Endodermal cell (in vitro differentiated cells): ENCODE measurements at regions not wholly inside any gene's neighbourhood (a gene's known extent, or its start where the extent isn't known, plus 50 kb on each side); places are given as distances from the start of the nearest gene placed in this dataset.
A peak's percentile ranks its signal among the peaks of the same experiment; 100 is the strongest.
"Not testable (repeated sequence)": the region's sequence is repeated elsewhere in the genome, so short reads cannot be mapped to it uniquely, and the experiment has no call there.

Experiments used
- DNase-seq: peaks from one replicate; pipeline ENCODE4 v3.0.0-alpha.2; 2017
- H3K27ac ChIP-seq: 2 replicates; pipeline ENCODE4 v1.5.1; 2013; ENCODE audit warnings: mild to moderate bottlenecking, low read depth, low read length, moderate library complexity
- H3K27me3 ChIP-seq: 2 replicates; pipeline ENCODE4 v1.6.1; 2013; ENCODE audit warnings: mild to moderate bottlenecking, low read length, moderate library complexity; ENCODE audit not compliant: insufficient read depth, control insufficient read depth, poor library complexity, severe bottlenecking
- H3K36me3 ChIP-seq: 2 replicates; pipeline ENCODE4 v1.7.0; 2013; ENCODE audit warnings: mild to moderate bottlenecking, low read length, moderate library complexity; ENCODE audit not compliant: control insufficient read depth, insufficient read depth
- H3K4me1 ChIP-seq: one replicate; pipeline ENCODE4 v1.7.0; 2013; ENCODE audit warnings: low read length; ENCODE audit not compliant: control insufficient read depth, insufficient read depth
- H3K4me3 ChIP-seq: 2 replicates; pipeline ENCODE4 v1.5.1; 2013; ENCODE audit warnings: mild to moderate bottlenecking, low read length, moderate library complexity
- H3K9ac ChIP-seq: 2 replicates; pipeline ENCODE4 v1.6.1; 2013; ENCODE audit warnings: mild to moderate bottlenecking, low read length, moderate library complexity; ENCODE audit not compliant: poor library complexity, severe bottlenecking; ENCODE audit errors: extremely low read depth
- H3K9me3 ChIP-seq: 2 replicates; pipeline ENCODE4 v1.6.1; 2013; ENCODE audit warnings: mild to moderate bottlenecking, low read length, moderate library complexity; ENCODE audit not compliant: control insufficient read depth
- H3K27ac Mint-ChIP-seq: 2 replicates; pipeline ENCODE4 v1.8.0; 2020; ENCODE audit warnings: mixed read lengths
- H3K27me3 Mint-ChIP-seq: 2 replicates; pipeline ENCODE4 v1.8.0; 2021; ENCODE audit warnings: mild to moderate bottlenecking, mixed read lengths; ENCODE audit not compliant: insufficient read depth
- H3K36me3 Mint-ChIP-seq: 2 replicates; pipeline ENCODE4 v1.8.0; 2020; ENCODE audit warnings: low read depth, mixed read lengths
- H3K4me1 Mint-ChIP-seq: 2 replicates; pipeline ENCODE4 v1.8.0; 2020; ENCODE audit warnings: mixed read lengths
- H3K4me3 Mint-ChIP-seq: 2 replicates; pipeline ENCODE4 v1.8.0; 2020; ENCODE audit warnings: mild to moderate bottlenecking, moderate library complexity, mixed read lengths
- H3K9me3 Mint-ChIP-seq: 2 replicates; pipeline ENCODE4 v1.8.0; 2020; ENCODE audit warnings: mild to moderate bottlenecking, mixed read lengths
- CTCF ChIP-seq: fragments of 200-600 bp; sonication (generic); conservative IDR thresholded peaks from 2 replicates; pipeline ENCODE4 v1.5.0; 2021; ENCODE audit warnings: antibody characterized with exemption, mild to moderate bottlenecking
- WGBS, 2 experiments: methylation state at CpG; one replicate each; pipeline versions ENCODE4 v1.1.5 to v1.1.7; 2013; ENCODE audit warnings: missing lambda C conversion rate in 2 of 2, mixed read lengths in 1 of 2; ENCODE audit not compliant: insufficient coverage in 1 of 2, insufficient read length in 1 of 2; 5-methylcytosine and 5-hydroxymethylcytosine counted together

GRCh38 chr12:54123981-54124380, 64.8 kb downstream of the SMUG1 start:
- not testable (repeated sequence) for H3K27ac ChIP-seq, H3K9me3 Mint-ChIP-seq, H3K36me3 ChIP-seq, H3K36me3 Mint-ChIP-seq, H3K4me3 ChIP-seq, H3K9ac ChIP-seq, H3K27ac Mint-ChIP-seq, H3K4me1 ChIP-seq, H3K9me3 ChIP-seq, H3K4me3 Mint-ChIP-seq
- peaks cover 97% of the 10 kb centered on the region for H3K27me3 ChIP-seq
- peak; percentile 11 for DNase-seq
- WGBS, 2 experiments = 0 to 26% methylated on average over 1 to 6 of the region's 7 CpGs
- H3K4me1 Mint-ChIP-seq = peaks cover 14% of the 10 kb centered on the region
- peaks cover 100% of the 10 kb centered on the region for H3K27me3 Mint-ChIP-seq

GRCh38 chr12:54125708-54126028, 63.1 kb downstream of the SMUG1 start:
- Mint-ChIP-seq H3K4me3 (peak overlapping the region; percentile 50), H3K4me1 (peaks cover 22% of the 10 kb centered on the region), H3K27me3 (peaks cover 100% of the 10 kb centered on the region)
- H3K27ac Mint-ChIP-seq, H3K36me3 ChIP-seq, H3K27ac ChIP-seq, H3K9me3 ChIP-seq, H3K9ac ChIP-seq, H3K9me3 Mint-ChIP-seq, H3K4me1 ChIP-seq, H3K36me3 Mint-ChIP-seq: not testable (repeated sequence)
- DNase-seq = peak; percentile 43
- 8 to 20% methylated on average over 1 to 8 of the region's 12 CpGs for WGBS, 2 experiments
- Histone ChIP-seq H3K27me3 (peaks cover 97% of the 10 kb centered on the region), H3K4me3 (peak overlapping the region; percentile 74)

- peak overlapping the region; percentile 50 for H3K4me3 Mint-ChIP-seq
- Histone ChIP-seq H3K27me3 (peaks cover 97% of the 10 kb centered on the region), H3K9me3 (no peaks in the 10 kb centered on the region), H3K4me3 (peak overlapping the region; percentile 74), H3K27ac (no peak overlapping the region), H3K4me1 (peaks cover 6% of the 10 kb centered on the region), H3K36me3 (no peaks in the 10 kb centered on the region), H3K9ac (no peak overlapping the region)
- H3K27me3 Mint-ChIP-seq = peaks cover 100% of the 10 kb centered on the region
- DNase-seq = peak; percentile 84
- 1% methylated on average over 22 to 44 of the region's 46 CpGs for WGBS, 2 experiments
- no peaks in the 10 kb centered on the region for H3K9me3 Mint-ChIP-seq
- no peak overlapping the region for H3K27ac Mint-ChIP-seq
- H3K36me3 Mint-ChIP-seq = no peaks in the 10 kb centered on the region
- H3K4me1 Mint-ChIP-seq = peaks cover 22% of the 10 kb centered on the region
- TF ChIP-seq CTCF = no peak
Measured at GRCh38 chr12:54126029-54126695, 62.6 kb downstream of the SMUG1 start.

GRCh38 chr12:54126696-54127537, 61.9 kb downstream of the SMUG1 start:
- Mint-ChIP-seq H3K36me3 (no peaks in the 10 kb centered on the region), H3K27ac (no peak overlapping the region), H3K27me3 (peaks cover 100% of the 10 kb centered on the region), H3K9me3 (no peaks in the 10 kb centered on the region), H3K4me3 (peak overlapping the region; percentile 50), H3K4me1 (peaks cover 22% of the 10 kb centered on the region)
- H3K36me3 ChIP-seq = no peaks in the 10 kb centered on the region
- H3K9me3 ChIP-seq = no peaks in the 10 kb centered on the region
- peaks cover 6% of the 10 kb centered on the region for H3K4me1 ChIP-seq
- TF ChIP-seq CTCF = no peak
- peak overlapping the region; percentile 74 for H3K4me3 ChIP-seq
- WGBS, 2 experiments = 5% methylated on average over 14 to 31 of the region's 31 CpGs
- peaks cover 97% of the 10 kb centered on the region for H3K27me3 ChIP-seq
- no peak overlapping the region for H3K27ac ChIP-seq
- DNase-seq = peak; percentile 87
- H3K9ac ChIP-seq = no peak overlapping the region
